Mucosa of descending colon (tissue), 3 donors: ENCODE measurements at regions not wholly inside any gene's neighbourhood (a gene's known extent, or its start where the extent isn't known, plus 50 kb on each side); places are given as distances from the start of the nearest gene placed in this dataset.
"Not testable (repeated sequence)": the region's sequence is repeated elsewhere in the genome, so short reads cannot be mapped to it uniquely, and the experiment has no call there.

Experiments
- ATAC-seq: fragments of 200-7000 bp; cut with Tn5 transposase; one replicate; pipeline ENCODE4 v1.9.1; 2020; ENCODE audit warnings: mild to moderate bottlenecking, moderate library complexity
- DNase-seq, 3 donors: peaks; one replicate each; pipeline ENCODE4 v3.0.0-alpha.2; 2020
- H3K36me3 ChIP-seq: fragments of 200-600 bp; one replicate; pipeline ENCODE4 v1.8.0; 2021; ENCODE audit warnings: low read depth, mild to moderate bottlenecking
- H3K4me1 ChIP-seq: fragments of 200-600 bp; one replicate; pipeline ENCODE4 v1.8.0; 2021; ENCODE audit warnings: low read depth, mild to moderate bottlenecking
- H3K4me3 ChIP-seq: fragments of 200-600 bp; one replicate; pipeline ENCODE4 v1.8.0; 2021; ENCODE audit warnings: mild to moderate bottlenecking
- H3K9me3 ChIP-seq: fragments of 200-600 bp; one replicate; pipeline ENCODE4 v1.8.0; 2021; ENCODE audit warnings: mild to moderate bottlenecking
- CTCF ChIP-seq: fragments of 200-600 bp; IDR thresholded peaks from one replicate; pipeline ENCODE4 v1.8.0; 2022; ENCODE audit warnings: antibody characterized with exemption, mild to moderate bottlenecking
- intact Hi-C, 2 donors: fragments of 100-400 bp; cut with DNase I in 1 of 2; cut with micrococcal nuclease in 1 of 2; formaldehyde crosslinking; loops; one replicate each; pipeline versions ENCODE4 v1.11.0 to v1.11.1; 2022; cut with DNase I, micrococcal nuclease
- donor health status: DM: no; HTN: no; CAD: no; lungs with moderate emphysema.
- donor health status: DM: no; HTN: no; CAD: no.
- donor health status: DM: no; HTN: yes; CAD: no.

GRCh38 chr4:85127653-85128052 lies 161.2 kb upstream of the WDFY3 start:
- peak; percentile 52 for ATAC-seq
- no peak for DNase-seq
- intact Hi-C loops: no loop called here
- no peaks in the 10 kb centered on the region for H3K4me1 ChIP-seq
- no peak overlapping the region for H3K4me3 ChIP-seq
- no peak for TF ChIP-seq CTCF
- no peaks in the 10 kb centered on the region for H3K36me3 ChIP-seq
- H3K9me3 ChIP-seq: peaks cover 12% of the 10 kb centered on the region

- DNase-seq (no peak), ATAC-seq (peak; percentile 45)
- Histone ChIP-seq H3K9me3 (peaks cover 12% of the 10 kb centered on the region), H3K4me3 (no peak overlapping the region), H3K4me1 (no peaks in the 10 kb centered on the region), H3K36me3 (no peaks in the 10 kb centered on the region)
- no peak for TF ChIP-seq CTCF
- intact Hi-C loops: no loop called here
These were observed 162.0 kb upstream of the WDFY3 start for GRCh38 chr4:85128246-85129204.

GRCh38 chr4:85129354-85130125 lies 163.1 kb upstream of the WDFY3 start:
- ATAC-seq, H3K4me3 ChIP-seq, H3K36me3 ChIP-seq, intact Hi-C loops, H3K4me1 ChIP-seq: not testable (repeated sequence)
- H3K9me3 ChIP-seq: peaks cover 12% of the 10 kb centered on the region
- peak in 2 of 3 donors; percentile 5 to 27 for DNase-seq

GRCh38 chr4:85132117-85132516 lies 165.6 kb upstream of the WDFY3 start:
- intact Hi-C loops: no loop called here

GRCh38 chr4:85132570-85132969 lies 166.1 kb upstream of the WDFY3 start:
- no peaks in the 10 kb centered on the region for H3K36me3 ChIP-seq
- H3K9me3 ChIP-seq: peaks cover 7% of the 10 kb centered on the region
- no peaks in the 10 kb centered on the region for H3K4me1 ChIP-seq
- intact Hi-C loops: no loop called here
- no peak overlapping the region for H3K4me3 ChIP-seq
- DNase-seq: no peak
- TF ChIP-seq CTCF: no peak
- ATAC-seq: no peak

More at GRCh38 chr4:85132117-85132516, 165.6 kb upstream of the WDFY3 start:
- no peaks in the 10 kb centered on the region for H3K4me1 ChIP-seq
- no peak for ATAC-seq
- no peak for TF ChIP-seq CTCF
- peaks cover 10% of the 10 kb centered on the region for H3K9me3 ChIP-seq
- no peaks in the 10 kb centered on the region for H3K36me3 ChIP-seq
- no peak overlapping the region for H3K4me3 ChIP-seq
- no peak for DNase-seq

- ATAC-seq, H3K4me1 ChIP-seq, intact Hi-C loops: not testable (repeated sequence)
These were observed 173.3 kb upstream of the WDFY3 start for GRCh38 chr4:85139749-85140148.

More at GRCh38 chr4:85139749-85140148, 173.3 kb upstream of the WDFY3 start:
- H3K9me3 ChIP-seq, DNase-seq, H3K4me3 ChIP-seq, H3K36me3 ChIP-seq: not testable (repeated sequence)
